ENCODE measurements at regions not wholly inside any gene's neighbourhood (a gene's known extent, or its start where the extent isn't known, plus 50 kb on each side); places are given as distances from the start of the nearest gene placed in this dataset.
"Not testable (repeated sequence)": the region's sequence is repeated elsewhere in the genome, so short reads cannot be mapped to it uniquely, and the experiment has no call there.

GRCh38 chr4:126888968-126889367 lies 743.8 kb upstream of the INTU start:
- no peak for DNase-seq

GRCh38 chr4:126890383-126890782 lies 742.4 kb upstream of the INTU start:
- no peak for DNase-seq

- no peak for DNase-seq
These were observed 741.8 kb upstream of the INTU start for GRCh38 chr4:126890994-126891393.

- DNase-seq, result no peak
These were observed 737.8 kb upstream of the INTU start for GRCh38 chr4:126894963-126895362.

GRCh38 chr4:126895988-126896570 lies 736.7 kb upstream of the INTU start:
- no peak for DNase-seq

- no peak for DNase-seq
These were observed 735.7 kb upstream of the INTU start for GRCh38 chr4:126897038-126897437.

- no peak for DNase-seq
These were observed 733.9 kb upstream of the INTU start for GRCh38 chr4:126898815-126899214.

- DNase-seq, result no peak
These were observed 733.4 kb upstream of the INTU start for GRCh38 chr4:126899331-126899801.

GRCh38 chr4:126906466-126906865 lies 726.3 kb upstream of the INTU start:
- no peak for DNase-seq

- no peak for DNase-seq
These were observed 725.4 kb upstream of the INTU start for GRCh38 chr4:126907389-126907788.

GRCh38 chr4:126916049-126916625 lies 716.6 kb upstream of the INTU start:
- no peak for DNase-seq

- DNase-seq, result no peak
These were observed 716.1 kb upstream of the INTU start for GRCh38 chr4:126916626-126917140.

- DNase-seq, result not testable (repeated sequence)
These were observed 710.3 kb upstream of the INTU start for GRCh38 chr4:126922328-126922938.

GRCh38 chr4:126924237-126924636 lies 708.5 kb upstream of the INTU start:
- no peak for DNase-seq

- DNase-seq, result not testable (repeated sequence)
These were observed 702.7 kb upstream of the INTU start for GRCh38 chr4:126930059-126930458.

- no peak for DNase-seq
These were observed 697.0 kb upstream of the INTU start for GRCh38 chr4:126935801-126936200.

- no peak for DNase-seq
These were observed 695.4 kb upstream of the INTU start for GRCh38 chr4:126937342-126937741.

- no peak for DNase-seq
These were observed 694.8 kb upstream of the INTU start for GRCh38 chr4:126937846-126938422.

GRCh38 chr4:126939401-126939800 lies 693.4 kb upstream of the INTU start:
- DNase-seq, result no peak

GRCh38 chr4:126947536-126947935 lies 685.2 kb upstream of the INTU start:
- DNase-seq, result no peak

- DNase-seq, result no peak
These were observed 678.0 kb upstream of the INTU start for GRCh38 chr4:126954537-126955291.

- no peak for DNase-seq
These were observed 677.2 kb upstream of the INTU start for GRCh38 chr4:126955292-126956183.
